ENCODE measurements at regions not wholly inside any gene's neighbourhood (a gene's known extent, or its start where the extent isn't known, plus 50 kb on each side); places are given as distances from the start of the nearest gene placed in this dataset.

DNA sequence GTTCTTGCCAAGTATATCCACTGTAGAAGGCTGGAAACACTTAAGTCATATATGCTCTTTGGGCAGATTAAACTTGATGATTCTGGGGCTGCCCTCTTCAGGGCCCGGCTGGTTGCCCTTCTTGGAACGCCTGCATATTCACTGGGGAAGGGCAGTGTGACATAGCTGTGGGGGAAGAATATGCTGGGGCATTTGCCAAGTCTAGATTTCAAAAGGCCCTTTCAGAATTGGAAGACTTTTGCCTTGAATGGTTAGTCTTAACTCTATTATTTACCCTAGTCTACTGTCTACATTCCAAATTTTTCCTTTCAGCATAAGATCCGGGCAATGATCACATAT lies 161.2 kb upstream of the PITX1 start:
- TF ChIP-seq, protein P1, sequence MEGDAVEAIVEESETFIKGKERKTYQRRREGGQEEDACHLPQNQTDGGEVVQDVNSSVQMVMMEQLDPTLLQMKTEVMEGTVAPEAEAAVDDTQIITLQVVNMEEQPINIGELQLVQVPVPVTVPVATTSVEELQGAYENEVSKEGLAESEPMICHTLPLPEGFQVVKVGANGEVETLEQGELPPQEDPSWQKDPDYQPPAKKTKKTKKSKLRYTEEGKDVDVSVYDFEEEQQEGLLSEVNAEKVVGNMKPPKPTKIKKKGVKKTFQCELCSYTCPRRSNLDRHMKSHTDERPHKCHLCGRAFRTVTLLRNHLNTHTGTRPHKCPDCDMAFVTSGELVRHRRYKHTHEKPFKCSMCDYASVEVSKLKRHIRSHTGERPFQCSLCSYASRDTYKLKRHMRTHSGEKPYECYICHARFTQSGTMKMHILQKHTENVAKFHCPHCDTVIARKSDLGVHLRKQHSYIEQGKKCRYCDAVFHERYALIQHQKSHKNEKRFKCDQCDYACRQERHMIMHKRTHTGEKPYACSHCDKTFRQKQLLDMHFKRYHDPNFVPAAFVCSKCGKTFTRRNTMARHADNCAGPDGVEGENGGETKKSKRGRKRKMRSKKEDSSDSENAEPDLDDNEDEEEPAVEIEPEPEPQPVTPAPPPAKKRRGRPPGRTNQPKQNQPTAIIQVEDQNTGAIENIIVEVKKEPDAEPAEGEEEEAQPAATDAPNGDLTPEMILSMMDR (IDR thresholded peaks at IDR 0.05; ENCODE audit: borderline replicate concordance, extremely low read depth, low read length, poor library complexity, severe bottlenecking), result no peak
- TF ChIP-seq EZH2 (IDR thresholded peaks at IDR 0.05; ENCODE audit: borderline replicate concordance, low read depth, low read length, severe bottlenecking), result no peak
- H3K4me3 ChIP-seq (ENCODE audit: low read depth in 1 of 2, low read length in 2 of 2), result no peak overlapping the region
- H3K4me1 ChIP-seq (ENCODE audit: insufficient read depth, low read length), result peaks cover 4% of the 10 kb centered on the region
- no peak for ATAC-seq (ENCODE audit: insufficient read depth, low read depth)
- no peak overlapping the region for H3K9ac ChIP-seq (ENCODE audit: low read depth, low read length)
- DNase-seq, result no peak
- H3K4me2 ChIP-seq (ENCODE audit: insufficient read depth, low read length), result no peak overlapping the region
- no peaks in the 10 kb centered on the region for H4K20me1 ChIP-seq (ENCODE audit: insufficient read depth, low read length)
- no peaks in the 10 kb centered on the region for H3K9me3 ChIP-seq (ENCODE audit: insufficient read depth, low read length, severe bottlenecking)
- H2AFZ ChIP-seq (ENCODE audit: low read depth, low read length), result no peak overlapping the region
- no peak overlapping the region for H3K27ac ChIP-seq (ENCODE audit: low read length)
- no peaks in the 10 kb centered on the region for H3K36me3 ChIP-seq (ENCODE audit: insufficient read depth, low read length)
- peaks cover 26% of the 10 kb centered on the region for H3K27me3 ChIP-seq (ENCODE audit: insufficient read depth, low read length, poor library complexity)
- no peaks in the 10 kb centered on the region for H3K79me2 ChIP-seq (ENCODE audit: insufficient read depth, low read length)

DNA sequence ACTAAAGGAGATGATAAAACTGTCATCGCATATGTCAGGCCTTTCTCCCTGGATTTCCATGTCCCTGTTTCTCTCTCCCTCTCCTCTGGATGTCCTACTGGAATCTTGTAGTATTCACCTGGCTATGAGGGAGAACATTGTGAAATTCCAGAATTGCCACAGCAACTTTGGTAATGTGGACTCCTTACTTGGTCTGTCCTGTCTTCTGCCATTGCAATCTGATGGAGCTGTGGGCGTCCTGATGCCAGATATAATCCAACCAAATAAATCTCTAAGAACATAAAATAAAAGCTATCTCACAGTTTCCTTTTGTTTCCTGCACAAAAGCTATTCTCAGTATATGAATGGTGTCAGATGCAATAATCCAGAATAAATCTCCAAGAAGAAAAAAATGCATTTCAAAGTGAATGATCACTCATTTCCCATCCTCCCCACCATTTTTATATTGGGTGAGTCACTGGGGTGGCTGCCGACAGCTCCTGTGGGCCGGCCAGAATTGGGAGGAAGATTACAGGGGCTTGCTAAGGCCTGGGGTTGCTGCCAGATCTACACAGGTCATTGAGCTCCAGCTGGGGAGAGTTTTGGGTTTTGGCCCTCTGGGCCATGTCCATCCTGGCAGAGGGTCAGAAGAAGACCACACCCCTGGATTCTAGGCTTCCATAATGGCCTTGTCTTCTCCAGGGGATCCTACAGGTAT lies 160.7 kb upstream of the PITX1 start:
- ATAC-seq (ENCODE audit: insufficient read depth, low read depth), result no peak
- no peak overlapping the region for H3K27ac ChIP-seq (ENCODE audit: low read length)

DNA sequence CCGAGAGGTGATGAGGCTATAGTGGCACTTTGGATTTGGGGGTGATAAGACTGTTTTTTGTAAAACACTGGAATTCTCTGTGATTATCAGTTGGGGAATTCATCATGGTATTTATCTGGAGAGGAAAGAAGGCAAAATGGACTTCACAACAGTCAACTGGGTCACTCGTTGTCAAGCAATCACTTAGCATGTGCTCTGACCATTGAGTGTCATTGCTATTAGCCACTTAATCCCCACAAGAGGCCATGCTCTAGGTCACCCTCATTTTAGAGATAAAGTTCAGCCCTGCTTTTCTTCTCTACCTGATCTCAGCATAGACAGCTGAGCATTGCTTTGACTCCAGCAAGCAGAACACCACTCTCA lies 160.1 kb upstream of the PITX1 start:
- Histone ChIP-seq H3K4me1 (ENCODE audit: insufficient read depth, low read length) (peaks cover 4% of the 10 kb centered on the region), H3K9me3 (ENCODE audit: insufficient read depth, low read length, severe bottlenecking) (no peaks in the 10 kb centered on the region), H3K4me2 (ENCODE audit: insufficient read depth, low read length) (no peak overlapping the region), H3K9ac (ENCODE audit: low read depth, low read length) (no peak overlapping the region), H3K27ac (ENCODE audit: low read length) (no peak overlapping the region), H3K36me3 (ENCODE audit: insufficient read depth, low read length) (no peaks in the 10 kb centered on the region), H3K27me3 (ENCODE audit: insufficient read depth, low read length, poor library complexity) (peaks cover 29% of the 10 kb centered on the region), H2AFZ (ENCODE audit: low read depth, low read length) (no peak overlapping the region), H4K20me1 (ENCODE audit: insufficient read depth, low read length) (no peaks in the 10 kb centered on the region), H3K4me3 (ENCODE audit: low read depth in 1 of 2, low read length in 2 of 2) (no peak overlapping the region), H3K79me2 (ENCODE audit: insufficient read depth, low read length) (no peaks in the 10 kb centered on the region)
- DNase-seq (no peak), ATAC-seq (ENCODE audit: insufficient read depth, low read depth) (no peak)
- TF ChIP-seq, protein P1 (IDR thresholded peaks at IDR 0.05; ENCODE audit: borderline replicate concordance, extremely low read depth, low read length, poor library complexity, severe bottlenecking), result no peak
- TF ChIP-seq EZH2 (IDR thresholded peaks at IDR 0.05; ENCODE audit: borderline replicate concordance, low read depth, low read length, severe bottlenecking), result no peak

More for the DNA sequence above, 160.7 kb upstream of the PITX1 start:
- TF ChIP-seq, protein P1 (IDR thresholded peaks at IDR 0.05; ENCODE audit: borderline replicate concordance, extremely low read depth, low read length, poor library complexity, severe bottlenecking), result no peak
- TF ChIP-seq EZH2 (IDR thresholded peaks at IDR 0.05; ENCODE audit: borderline replicate concordance, low read depth, low read length, severe bottlenecking), result no peak
- H3K9me3 ChIP-seq (ENCODE audit: insufficient read depth, low read length, severe bottlenecking), result no peaks in the 10 kb centered on the region
- no peak overlapping the region for H3K4me2 ChIP-seq (ENCODE audit: insufficient read depth, low read length)
- H3K36me3 ChIP-seq (ENCODE audit: insufficient read depth, low read length), result no peaks in the 10 kb centered on the region
- no peak overlapping the region for H3K9ac ChIP-seq (ENCODE audit: low read depth, low read length)
- H4K20me1 ChIP-seq (ENCODE audit: insufficient read depth, low read length), result no peaks in the 10 kb centered on the region
- H3K4me3 ChIP-seq (ENCODE audit: low read depth in 1 of 2, low read length in 2 of 2), result no peak overlapping the region
- no peaks in the 10 kb centered on the region for H3K79me2 ChIP-seq (ENCODE audit: insufficient read depth, low read length)
- peaks cover 4% of the 10 kb centered on the region for H3K4me1 ChIP-seq (ENCODE audit: insufficient read depth, low read length)
- H3K27me3 ChIP-seq (ENCODE audit: insufficient read depth, low read length, poor library complexity), result peaks cover 26% of the 10 kb centered on the region
- no peak for DNase-seq
- no peak overlapping the region for H2AFZ ChIP-seq (ENCODE audit: low read depth, low read length)
